ENCODE measurements at regions not wholly inside any gene's neighbourhood (a gene's known extent, or its start where the extent isn't known, plus 50 kb on each side); places are given as distances from the start of the nearest gene placed in this dataset.

- TF ChIP-seq CTCF (IDR thresholded peaks at IDR 0.05) (no peak), POLR2A (IDR thresholded peaks at IDR 0.05) (no peak)
Measured at GRCh38 chr1:81326212-81326611, 474.5 kb upstream of the ADGRL2 start.
